ENCODE measurements at regions not wholly inside any gene's neighbourhood (a gene's known extent, or its start where the extent isn't known, plus 50 kb on each side); places are given as distances from the start of the nearest gene placed in this dataset. TPM values are rescaled to one million over a fixed set of nuclear protein-coding genes. Genes with fewer than 3 reads are reported as not detected.

DNA sequence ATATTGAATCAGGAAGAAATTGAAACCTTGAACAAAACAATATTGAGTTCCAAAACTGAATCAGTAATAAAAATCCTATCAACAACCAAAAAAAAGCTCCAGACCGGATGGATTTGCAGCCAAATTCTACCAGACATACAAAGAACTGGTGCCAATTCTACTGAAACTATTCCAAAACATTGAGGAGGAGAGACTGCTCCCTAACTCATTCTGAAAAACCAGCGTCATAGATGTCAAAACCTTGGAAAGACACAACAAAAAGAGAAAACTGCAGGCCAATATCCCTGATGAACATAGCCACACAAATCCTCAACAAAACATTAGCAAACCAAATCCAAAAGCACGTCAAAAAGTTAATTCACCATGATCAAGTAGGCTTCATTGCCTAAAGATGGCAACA, 353.8 kb downstream of the TMEM135 start:
- TF ChIP-seq EZH2 (IDR thresholded peaks at IDR 0.05) (no peak), CTCF (IDR thresholded peaks at IDR 0.05) (no peak), EZH2phosphoT487 (IDR thresholded peaks at IDR 0.05) (no peak)
- Mint-ChIP-seq H3K9me3 (peaks cover 8% of the 10 kb centered on the region), H3K27ac (no peak overlapping the region), H3K4me1 (no peaks in the 10 kb centered on the region), H3K27me3 (ENCODE audit: insufficient read depth, low read depth) (no peaks in the 10 kb centered on the region), H3K36me3 (peaks cover 2% of the 10 kb centered on the region), H3K4me3 (no peak overlapping the region)
- no peak overlapping the region for H3K4me3 ChIP-seq
- peak overlapping the region; percentile 46 for H2AFZ ChIP-seq (replicated peaks)
- H3F3A ChIP-seq (ENCODE audit: low read depth): no peaks in the 10 kb centered on the region
- no peaks in the 10 kb centered on the region for H4K20me1 ChIP-seq (ENCODE audit: low read depth)
- H3K4me1 ChIP-seq: no peaks in the 10 kb centered on the region
- H3K27ac ChIP-seq: no peak overlapping the region
- no peaks in the 10 kb centered on the region for H3K27me3 ChIP-seq
- no peaks in the 10 kb centered on the region for H3K9me3 ChIP-seq (ENCODE audit: low read depth)
- H3K79me2 ChIP-seq (ENCODE audit: low read depth): no peaks in the 10 kb centered on the region
- no peak for DNase-seq (ENCODE audit: low spot score)
- no peak overlapping the region for H3K4me2 ChIP-seq
- H3K36me3 ChIP-seq: no peaks in the 10 kb centered on the region
- no peak overlapping the region for H3K9ac ChIP-seq

GRCh38 chr11:87384078-87384729, 346.5 kb downstream of the TMEM135 start:
- H3K36me3 ChIP-seq: no peaks in the 10 kb centered on the region
- DNase-seq (ENCODE audit: low spot score): no peak
- TF ChIP-seq EZH2phosphoT487 (IDR thresholded peaks at IDR 0.05) (no peak), EZH2 (IDR thresholded peaks at IDR 0.05) (no peak), CTCF (IDR thresholded peaks at IDR 0.05) (no peak)
- H2AFZ ChIP-seq (replicated peaks): no peak overlapping the region
- no peak overlapping the region for H3K4me2 ChIP-seq
- H3K4me1 ChIP-seq: no peaks in the 10 kb centered on the region
- no peaks in the 10 kb centered on the region for H4K20me1 ChIP-seq (ENCODE audit: low read depth)
- no peak overlapping the region for H3K27ac Mint-ChIP-seq
- H3K4me1 Mint-ChIP-seq: no peaks in the 10 kb centered on the region
- peaks cover 7% of the 10 kb centered on the region for H3K36me3 Mint-ChIP-seq
- H3K9ac ChIP-seq: no peak overlapping the region
- no peaks in the 10 kb centered on the region for H3K79me2 ChIP-seq (ENCODE audit: low read depth)
- H3F3A ChIP-seq (ENCODE audit: low read depth): no peaks in the 10 kb centered on the region
- H3K4me3 Mint-ChIP-seq: no peak overlapping the region
- peaks cover 20% of the 10 kb centered on the region for H3K9me3 Mint-ChIP-seq
- peaks cover 7% of the 10 kb centered on the region for H3K27me3 Mint-ChIP-seq (ENCODE audit: insufficient read depth, low read depth)
- no peak overlapping the region for H3K4me3 ChIP-seq
- no peaks in the 10 kb centered on the region for H3K9me3 ChIP-seq (ENCODE audit: low read depth)
- H3K27me3 ChIP-seq: no peaks in the 10 kb centered on the region
- H3K27ac ChIP-seq: no peak overlapping the region

GRCh38 chr11:87374038-87374807, 336.5 kb downstream of the TMEM135 start:
- Mint-ChIP-seq H3K27ac (no peak overlapping the region), H3K4me1 (peaks cover 10% of the 10 kb centered on the region), H3K9me3 (peaks cover 3% of the 10 kb centered on the region), H3K27me3 (ENCODE audit: insufficient read depth, low read depth) (peaks cover 3% of the 10 kb centered on the region), H3K36me3 (no peaks in the 10 kb centered on the region), H3K4me3 (no peak overlapping the region)
- H3K4me2 ChIP-seq: no peak overlapping the region
- peaks cover under 1% of the 10 kb centered on the region for H3K4me1 ChIP-seq
- no peaks in the 10 kb centered on the region for H3K36me3 ChIP-seq
- TF ChIP-seq EZH2 (IDR thresholded peaks at IDR 0.05): no peak
- no peak for TF ChIP-seq CTCF (IDR thresholded peaks at IDR 0.05)
- no peak for TF ChIP-seq EZH2phosphoT487 (IDR thresholded peaks at IDR 0.05)
- no peaks in the 10 kb centered on the region for H3K79me2 ChIP-seq (ENCODE audit: low read depth)
- H3K9me3 ChIP-seq (ENCODE audit: low read depth): no peaks in the 10 kb centered on the region
- no peak overlapping the region for H3K27ac ChIP-seq
- no peak for DNase-seq (ENCODE audit: low spot score)
- H3K9ac ChIP-seq: no peak overlapping the region
- H4K20me1 ChIP-seq (ENCODE audit: low read depth): no peaks in the 10 kb centered on the region
- no peak overlapping the region for H2AFZ ChIP-seq (replicated peaks)
- no peak overlapping the region for H3K4me3 ChIP-seq
- no peaks in the 10 kb centered on the region for H3F3A ChIP-seq (ENCODE audit: low read depth)
- no peaks in the 10 kb centered on the region for H3K27me3 ChIP-seq

Small RNA genes in the stretch of these regions (small RNA-seq; reads per million reads assigned to genes)
- gene AP000676.1 (not detected), gene RF00026 (not detected), gene RNU6-1135P (not detected)
